DMS53 (cell line): ENCODE measurements at regions not wholly inside any gene's neighbourhood (a gene's known extent, or its start where the extent isn't known, plus 50 kb on each side); places are given as distances from the start of the nearest gene placed in this dataset.
"Not testable (repeated sequence)": the region's sequence is repeated elsewhere in the genome, so short reads cannot be mapped to it uniquely, and the experiment has no call there.

Experiments used
- DNase-seq: peaks from one replicate; lab custom pipeline; 2025; lab: John Stamatoyannopoulos, UW

GRCh38 chr17:70286391-70286790, 117.1 kb downstream of the KCNJ2 start:
- DNase-seq: no peak

GRCh38 chr17:70288540-70289290, 119.4 kb downstream of the KCNJ2 start:
- DNase-seq: no peak

GRCh38 chr17:70290770-70291169, 121.4 kb downstream of the KCNJ2 start:
- DNase-seq: no peak

GRCh38 chr17:70292366-70292765, 123.0 kb downstream of the KCNJ2 start:
- DNase-seq: peak; percentile 9

- DNase-seq: not testable (repeated sequence)
Measured at GRCh38 chr17:70293564-70294310, 124.4 kb downstream of the KCNJ2 start.

DNA sequence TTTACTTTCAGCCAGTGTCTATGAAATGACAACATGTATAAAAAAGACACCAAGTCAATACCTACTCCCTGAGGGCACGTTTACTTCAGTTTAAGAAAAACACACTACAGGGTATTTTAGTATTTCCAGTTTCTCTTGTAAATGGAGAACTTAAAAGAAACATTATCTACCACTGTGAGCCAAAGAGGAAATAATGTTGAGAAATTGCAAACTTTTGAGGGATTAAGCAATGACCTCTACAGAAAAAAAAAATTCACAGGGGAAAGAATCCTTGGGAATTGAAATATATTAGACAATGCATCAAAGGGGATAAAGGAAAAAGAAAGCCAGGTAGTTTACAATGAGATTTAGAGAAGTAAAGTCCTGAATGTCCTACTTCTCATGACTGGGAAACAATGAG, 126.0 kb downstream of the KCNJ2 start:
- DNase-seq: no peak

GRCh38 chr17:70295731-70296130, 126.4 kb downstream of the KCNJ2 start:
- peak; percentile 9 for DNase-seq

DNA sequence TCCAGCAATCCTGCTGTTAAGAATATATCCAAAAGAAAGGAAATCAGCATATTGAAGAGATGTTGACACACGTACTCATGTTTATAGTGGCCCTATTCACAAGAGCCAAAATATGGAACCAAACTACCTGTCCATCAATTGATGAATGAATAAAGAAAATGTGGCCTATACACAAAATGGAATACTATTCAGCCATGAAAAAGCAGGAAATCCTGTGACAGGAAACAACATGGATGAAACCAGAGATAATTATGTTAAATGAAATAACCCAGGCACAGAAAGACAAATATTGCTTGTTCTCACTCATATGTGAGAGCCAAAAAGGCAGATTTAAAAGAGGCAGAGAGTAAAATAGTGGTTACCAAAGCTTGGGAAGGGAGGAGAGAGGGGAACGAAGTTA, 127.1 kb downstream of the KCNJ2 start:
- DNase-seq: no peak

DNA sequence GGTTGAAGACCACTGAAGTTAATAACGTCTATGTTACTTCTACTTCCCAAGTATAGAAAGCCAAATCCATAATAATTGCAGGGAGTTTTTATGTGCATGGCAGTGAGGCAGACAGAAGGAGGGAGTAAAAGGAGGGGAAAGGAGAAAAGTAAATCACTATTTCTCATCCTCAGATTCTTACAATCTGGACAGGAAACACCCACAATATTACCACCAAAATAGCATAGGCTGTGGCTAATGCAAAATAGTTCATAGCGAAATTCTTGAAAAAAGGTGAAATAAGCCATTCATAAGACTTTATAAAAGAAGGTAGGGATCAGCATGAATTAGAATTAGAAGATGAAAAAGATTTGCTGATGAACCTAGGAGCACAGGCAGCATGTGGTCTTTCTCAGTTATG, 128.1 kb downstream of the KCNJ2 start:
- no peak for DNase-seq

DNA sequence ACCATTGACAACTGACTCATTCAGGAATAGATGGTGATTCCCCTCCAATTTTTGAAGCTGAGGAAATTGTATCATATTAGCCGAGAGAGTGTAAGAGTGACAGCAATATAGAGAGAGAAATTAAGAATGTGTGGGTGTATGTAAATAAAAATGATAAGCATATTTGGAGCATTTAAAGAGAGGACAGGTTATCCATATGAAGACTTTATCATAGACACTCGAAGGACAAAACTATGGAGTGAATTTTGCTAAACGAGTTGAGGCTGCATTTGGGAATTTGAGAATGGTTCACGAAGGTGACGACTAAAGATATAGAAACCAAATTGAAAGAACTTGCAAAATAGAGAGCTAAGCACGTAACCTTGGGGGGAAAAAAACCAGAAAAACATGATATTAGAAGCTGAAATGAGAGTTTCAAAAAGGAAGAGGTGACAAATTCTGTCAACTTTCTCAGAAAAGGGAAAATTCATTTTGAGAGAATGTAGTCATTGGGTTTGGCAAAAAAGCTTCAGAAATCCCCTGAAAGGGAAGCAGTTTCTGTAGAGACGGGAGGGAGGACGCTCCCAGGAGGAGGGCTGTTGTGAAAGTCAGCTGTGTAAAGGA, 129.7 kb downstream of the KCNJ2 start:
- DNase-seq: no peak

- no peak for DNase-seq
Measured at GRCh38 chr17:70307430-70308225, 138.3 kb downstream of the KCNJ2 start.

GRCh38 chr17:70308618-70309017, 139.3 kb downstream of the KCNJ2 start:
- no peak for DNase-seq

DNA sequence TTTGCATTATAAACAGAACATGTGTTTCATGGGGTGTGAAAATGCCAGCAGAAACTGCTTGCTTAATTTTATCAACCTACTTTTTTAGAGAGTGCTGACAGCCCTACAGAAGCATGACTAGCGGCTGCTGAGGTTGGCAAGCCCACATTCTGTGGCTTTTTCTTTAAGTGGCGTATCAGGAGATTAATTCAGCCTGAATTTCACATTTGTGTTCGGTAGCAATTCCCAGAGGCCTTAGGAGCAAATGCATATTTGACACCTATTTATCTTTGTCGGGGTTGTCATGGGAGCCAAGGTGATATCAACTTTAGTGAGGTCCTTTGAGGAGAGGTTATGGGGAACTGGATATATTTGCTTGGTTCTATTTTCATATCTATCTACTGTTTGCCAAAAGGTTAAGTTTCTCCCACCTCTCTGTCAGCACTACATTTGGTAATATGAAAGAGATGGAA, 140.9 kb downstream of the KCNJ2 start:
- no peak for DNase-seq

- DNase-seq: no peak
Measured at GRCh38 chr17:70313086-70313852, 143.9 kb downstream of the KCNJ2 start.

- DNase-seq: no peak
Measured at GRCh38 chr17:70314096-70314495, 144.8 kb downstream of the KCNJ2 start.

DNA sequence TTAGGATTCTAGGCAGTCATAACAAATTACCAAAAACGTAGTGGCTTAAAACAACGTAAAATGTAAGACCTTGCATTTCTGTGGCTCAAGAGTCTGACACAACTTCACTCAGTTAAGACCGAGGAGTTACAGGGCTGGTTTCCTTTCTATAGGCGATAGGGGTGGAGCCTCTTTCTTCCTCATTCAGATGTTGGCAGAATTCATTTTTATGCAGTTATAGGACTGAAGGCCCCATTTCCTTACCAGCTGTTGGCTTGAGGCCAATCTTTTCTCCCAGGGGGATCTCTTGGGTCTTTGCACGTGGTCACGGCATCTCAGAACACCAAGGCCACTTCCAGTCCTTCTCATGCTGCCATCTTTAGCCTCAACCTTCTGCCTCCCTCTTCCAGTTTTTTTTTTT, 145.2 kb downstream of the KCNJ2 start:
- no peak for DNase-seq

DNA sequence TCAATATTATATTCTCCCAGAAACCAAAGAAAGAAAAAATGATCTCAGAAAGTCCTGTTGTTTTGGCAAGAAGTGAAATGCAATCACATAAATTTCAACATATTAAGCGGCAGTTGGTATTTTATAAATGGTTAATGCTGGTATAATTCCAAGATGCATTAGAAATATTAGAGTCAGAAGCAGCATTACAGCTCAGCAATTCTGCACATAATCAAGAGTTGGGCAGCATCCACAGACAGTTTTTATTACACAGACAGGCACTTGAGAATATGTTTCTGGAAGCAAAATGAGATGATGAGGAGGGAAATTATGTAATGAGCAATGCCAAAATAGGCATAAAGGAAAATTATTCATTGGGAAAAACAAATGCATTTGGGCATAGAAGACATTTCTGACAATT, 148.1 kb downstream of the KCNJ2 start:
- no peak for DNase-seq

DNA sequence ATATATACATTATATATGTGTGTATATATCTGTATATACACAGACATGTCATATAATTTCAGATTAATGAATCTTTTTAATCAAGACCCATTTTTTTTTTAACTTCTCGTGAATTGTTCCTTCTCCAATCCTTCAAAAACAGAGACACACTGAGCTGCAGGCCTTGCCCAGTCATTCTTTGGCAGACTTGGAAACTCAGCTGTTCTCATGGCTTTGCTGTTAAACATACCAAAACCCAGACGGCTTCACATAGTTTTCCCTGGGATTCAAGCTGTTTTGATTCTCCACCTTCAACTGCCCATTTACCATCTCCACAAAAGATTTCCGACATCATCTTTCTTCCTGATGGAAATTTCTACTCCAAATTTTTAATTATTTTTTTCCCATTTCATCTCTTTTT, 148.7 kb downstream of the KCNJ2 start:
- DNase-seq: no peak

- no peak for DNase-seq
Measured at GRCh38 chr17:70319516-70319915, 150.2 kb downstream of the KCNJ2 start.

- no peak for DNase-seq
Measured at GRCh38 chr17:70320673-70321345, 151.5 kb downstream of the KCNJ2 start.

DNA sequence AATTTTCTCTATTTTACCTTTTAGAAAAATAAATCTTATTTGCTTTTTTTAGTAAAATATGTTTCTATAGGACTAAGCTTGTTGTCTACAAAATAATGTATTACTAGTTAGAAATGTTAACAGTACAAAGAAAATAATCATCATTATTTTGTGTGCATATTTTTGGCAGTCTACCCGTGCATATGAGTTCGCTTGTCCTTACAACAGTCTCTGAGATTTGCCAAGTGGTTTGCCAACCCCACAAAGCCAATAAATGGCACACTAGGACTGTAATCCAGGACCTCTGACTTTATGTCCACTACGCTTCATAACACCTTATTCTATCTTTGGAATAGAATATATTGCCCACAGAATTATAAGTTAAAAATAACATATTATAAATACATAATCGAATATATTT, 152.0 kb downstream of the KCNJ2 start:
- no peak for DNase-seq
